ENCODE measurements at regions not wholly inside any gene's neighbourhood (a gene's known extent, or its start where the extent isn't known, plus 50 kb on each side); places are given as distances from the start of the nearest gene placed in this dataset.

DNA sequence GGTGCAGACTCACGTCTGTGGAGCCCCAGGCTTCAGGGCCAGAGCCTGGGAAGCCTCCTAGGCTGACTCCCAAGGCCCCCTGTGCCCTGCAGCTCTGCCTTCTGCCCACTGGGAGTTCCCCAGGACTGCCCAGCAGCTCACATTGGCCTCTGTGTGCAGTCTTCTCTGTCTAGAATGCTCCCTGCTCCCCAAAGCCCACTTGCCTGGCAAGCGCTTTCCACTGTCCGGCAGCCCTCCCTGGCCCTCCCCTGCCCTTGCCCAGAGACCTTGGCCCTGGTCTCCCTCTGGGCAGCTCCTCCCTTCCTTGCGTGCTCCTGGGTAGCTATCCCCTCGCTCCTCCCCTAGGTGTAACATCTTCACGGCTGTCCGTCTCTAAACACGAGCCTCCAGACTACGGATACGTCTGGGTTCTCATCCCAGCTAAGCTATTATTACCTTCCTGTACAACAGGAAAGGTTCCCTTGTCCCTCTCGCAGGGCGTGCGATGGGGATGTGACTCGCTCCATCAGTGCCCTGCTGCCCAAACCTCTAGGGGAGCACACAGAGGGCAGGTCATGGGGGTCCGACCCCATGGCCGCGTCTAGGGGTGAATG, 325.5 kb upstream of the RTL1 start (continued):
- TF ChIP-seq, protein P1, sequence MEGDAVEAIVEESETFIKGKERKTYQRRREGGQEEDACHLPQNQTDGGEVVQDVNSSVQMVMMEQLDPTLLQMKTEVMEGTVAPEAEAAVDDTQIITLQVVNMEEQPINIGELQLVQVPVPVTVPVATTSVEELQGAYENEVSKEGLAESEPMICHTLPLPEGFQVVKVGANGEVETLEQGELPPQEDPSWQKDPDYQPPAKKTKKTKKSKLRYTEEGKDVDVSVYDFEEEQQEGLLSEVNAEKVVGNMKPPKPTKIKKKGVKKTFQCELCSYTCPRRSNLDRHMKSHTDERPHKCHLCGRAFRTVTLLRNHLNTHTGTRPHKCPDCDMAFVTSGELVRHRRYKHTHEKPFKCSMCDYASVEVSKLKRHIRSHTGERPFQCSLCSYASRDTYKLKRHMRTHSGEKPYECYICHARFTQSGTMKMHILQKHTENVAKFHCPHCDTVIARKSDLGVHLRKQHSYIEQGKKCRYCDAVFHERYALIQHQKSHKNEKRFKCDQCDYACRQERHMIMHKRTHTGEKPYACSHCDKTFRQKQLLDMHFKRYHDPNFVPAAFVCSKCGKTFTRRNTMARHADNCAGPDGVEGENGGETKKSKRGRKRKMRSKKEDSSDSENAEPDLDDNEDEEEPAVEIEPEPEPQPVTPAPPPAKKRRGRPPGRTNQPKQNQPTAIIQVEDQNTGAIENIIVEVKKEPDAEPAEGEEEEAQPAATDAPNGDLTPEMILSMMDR (IDR thresholded peaks at IDR 0.05; ENCODE audit: poor library complexity, severe bottlenecking) = no peak

DNA sequence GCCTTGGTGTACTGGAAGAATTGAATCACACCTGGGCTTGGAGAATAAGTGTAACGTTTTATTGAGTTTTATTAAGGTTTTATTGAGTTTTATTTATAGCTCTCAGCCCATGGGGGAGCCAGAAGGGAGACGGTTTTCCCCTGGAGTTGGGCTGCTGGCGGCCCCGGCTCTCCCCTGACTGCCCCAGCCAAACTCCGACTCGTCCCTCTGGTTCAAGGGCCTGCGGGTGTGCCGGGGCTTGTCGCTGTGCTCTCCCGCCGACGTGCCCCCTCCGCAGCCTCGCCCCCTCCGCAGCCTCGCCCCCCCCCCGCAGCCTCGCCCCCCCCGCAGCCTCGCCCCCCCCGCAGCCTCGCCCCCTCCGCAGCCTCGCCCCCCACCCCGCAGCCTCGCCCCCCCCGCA, 326.1 kb upstream of the RTL1 start:
- no peak overlapping the region for H3K27ac ChIP-seq (ENCODE audit: low read length)
- no peak overlapping the region for H2AFZ ChIP-seq (ENCODE audit: low read depth, low read length)
- no peaks in the 10 kb centered on the region for H3K36me3 ChIP-seq (ENCODE audit: insufficient read depth, low read length)
- no peak overlapping the region for H3K9ac ChIP-seq (ENCODE audit: low read length)
- H3F3A ChIP-seq (ENCODE audit: insufficient read depth, low read length, poor library complexity, severe bottlenecking) = no peaks in the 10 kb centered on the region
- H3K4me2 ChIP-seq (ENCODE audit: low read length) = no peak overlapping the region
- no peaks in the 10 kb centered on the region for H3K9me3 ChIP-seq (ENCODE audit: low read length)
- TF ChIP-seq, protein P2, sequence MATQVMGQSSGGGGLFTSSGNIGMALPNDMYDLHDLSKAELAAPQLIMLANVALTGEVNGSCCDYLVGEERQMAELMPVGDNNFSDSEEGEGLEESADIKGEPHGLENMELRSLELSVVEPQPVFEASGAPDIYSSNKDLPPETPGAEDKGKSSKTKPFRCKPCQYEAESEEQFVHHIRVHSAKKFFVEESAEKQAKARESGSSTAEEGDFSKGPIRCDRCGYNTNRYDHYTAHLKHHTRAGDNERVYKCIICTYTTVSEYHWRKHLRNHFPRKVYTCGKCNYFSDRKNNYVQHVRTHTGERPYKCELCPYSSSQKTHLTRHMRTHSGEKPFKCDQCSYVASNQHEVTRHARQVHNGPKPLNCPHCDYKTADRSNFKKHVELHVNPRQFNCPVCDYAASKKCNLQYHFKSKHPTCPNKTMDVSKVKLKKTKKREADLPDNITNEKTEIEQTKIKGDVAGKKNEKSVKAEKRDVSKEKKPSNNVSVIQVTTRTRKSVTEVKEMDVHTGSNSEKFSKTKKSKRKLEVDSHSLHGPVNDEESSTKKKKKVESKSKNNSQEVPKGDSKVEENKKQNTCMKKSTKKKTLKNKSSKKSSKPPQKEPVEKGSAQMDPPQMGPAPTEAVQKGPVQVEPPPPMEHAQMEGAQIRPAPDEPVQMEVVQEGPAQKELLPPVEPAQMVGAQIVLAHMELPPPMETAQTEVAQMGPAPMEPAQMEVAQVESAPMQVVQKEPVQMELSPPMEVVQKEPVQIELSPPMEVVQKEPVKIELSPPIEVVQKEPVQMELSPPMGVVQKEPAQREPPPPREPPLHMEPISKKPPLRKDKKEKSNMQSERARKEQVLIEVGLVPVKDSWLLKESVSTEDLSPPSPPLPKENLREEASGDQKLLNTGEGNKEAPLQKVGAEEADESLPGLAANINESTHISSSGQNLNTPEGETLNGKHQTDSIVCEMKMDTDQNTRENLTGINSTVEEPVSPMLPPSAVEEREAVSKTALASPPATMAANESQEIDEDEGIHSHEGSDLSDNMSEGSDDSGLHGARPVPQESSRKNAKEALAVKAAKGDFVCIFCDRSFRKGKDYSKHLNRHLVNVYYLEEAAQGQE (IDR thresholded peaks at IDR 0.05; ENCODE audit: borderline replicate concordance) = no peak
- TF ChIP-seq, protein P1 (IDR thresholded peaks at IDR 0.05; ENCODE audit: poor library complexity, severe bottlenecking) = no peak
- TF ChIP-seq POLR2AphosphoS5 (IDR thresholded peaks at IDR 0.05) (no peak), SMC3 (conservative IDR thresholded peaks at IDR 0.05; ENCODE audit: poor library complexity) (no peak), EZH2 (IDR thresholded peaks at IDR 0.05; ENCODE audit: borderline replicate concordance, insufficient read depth, low read length, poor library complexity, severe bottlenecking) (no peak), EP300 (conservative IDR thresholded peaks at IDR 0.05; ENCODE audit: poor library complexity, severe bottlenecking) (no peak), MXI1 (conservative IDR thresholded peaks at IDR 0.05; ENCODE audit: poor library complexity, severe bottlenecking) (no peak), TAF1 (IDR thresholded peaks at IDR 0.05; ENCODE audit: low read depth) (no peak), RAD21 (conservative IDR thresholded peaks at IDR 0.05) (no peak)
- no peak overlapping the region for H3K4me3 ChIP-seq (ENCODE audit: low read length)
- no peaks in the 10 kb centered on the region for H3K79me2 ChIP-seq (replicated peaks; ENCODE audit: insufficient read depth, low read length)
- H3K9me2 ChIP-seq (ENCODE audit: insufficient read depth, low read length) = no peaks in the 10 kb centered on the region
- H4K20me1 ChIP-seq (ENCODE audit: insufficient read depth) = no peaks in the 10 kb centered on the region
- no peaks in the 10 kb centered on the region for H3K27me3 ChIP-seq (ENCODE audit: insufficient read depth, low read depth, low read length)

Data from neural cell (in vitro differentiated cells).